GM23338 (cell line): ENCODE measurements at regions not wholly inside any gene's neighbourhood (a gene's known extent, or its start where the extent isn't known, plus 50 kb on each side); places are given as distances from the start of the nearest gene placed in this dataset.

Experiments used
- ATAC-seq: fragments of 200-7000 bp; cut with Tn5 transposase; 3 replicates; pipeline ENCODE4 v1.9.1; 2020
- DNase-seq: peaks from one replicate; pipeline ENCODE4 v3.0.0-alpha.2; 2015; ENCODE audit warnings: low spot score
- H2AFZ ChIP-seq: fragments of 200-600 bp; sonication (generic); 2 replicates; pipeline ENCODE4 v1.8.0; 2016; ENCODE audit warnings: antibody characterized with exemption, mild to moderate bottlenecking, moderate library complexity
- H3F3A ChIP-seq: fragments of 200-600 bp; sonication (generic); replicated peaks from 2 replicates; pipeline ENCODE4 v1.8.0; 2017; ENCODE audit warnings: antibody characterized with exemption, mixed run types, low read depth
- H3K27ac ChIP-seq: fragments of 200-600 bp; sonication (generic); 2 replicates; pipeline ENCODE4 v1.6.1; 2016; ENCODE audit warnings: low read depth
- H3K27me3 ChIP-seq: fragments of 200-600 bp; sonication (generic); 2 replicates; pipeline ENCODE4 v1.8.0; 2016; ENCODE audit warnings: mild to moderate bottlenecking, mixed run types, moderate library complexity; ENCODE audit not compliant: insufficient read depth
- H3K36me3 ChIP-seq: fragments of 200-600 bp; sonication (generic); 2 replicates; pipeline ENCODE4 v1.8.0; 2016; ENCODE audit warnings: mild to moderate bottlenecking; ENCODE audit not compliant: insufficient read depth
- H3K4me1 ChIP-seq: fragments of 200-600 bp; sonication (generic); 2 replicates; pipeline ENCODE4 v1.8.0; 2016; ENCODE audit warnings: mild to moderate bottlenecking, moderate library complexity; ENCODE audit not compliant: insufficient read depth
- H3K4me2 ChIP-seq: fragments of 200-600 bp; sonication (generic); 2 replicates; pipeline ENCODE4 v1.7.1; 2017; ENCODE audit warnings: mixed run types
- H3K4me3 ChIP-seq: fragments of 200-600 bp; sonication (generic); 2 replicates; pipeline ENCODE4 v1.6.1; 2016; ENCODE audit warnings: mixed run types
- H3K79me2 ChIP-seq: fragments of 200-600 bp; sonication (generic); replicated peaks from 2 replicates; pipeline ENCODE4 v1.8.0; 2017; ENCODE audit warnings: mild to moderate bottlenecking; ENCODE audit not compliant: insufficient read depth
- H3K9me2 ChIP-seq: fragments of 200-600 bp; sonication (generic); 2 replicates; pipeline ENCODE4 v1.8.0; 2017; ENCODE audit not compliant: insufficient read depth
- H4K20me1 ChIP-seq: fragments of 200-600 bp; sonication (generic); replicated peaks from 2 replicates; pipeline ENCODE4 v1.8.0; 2017; ENCODE audit warnings: mild to moderate bottlenecking; ENCODE audit not compliant: insufficient read depth
- H3K27ac Mint-ChIP-seq: 2 replicates; pipeline ENCODE4 v1.8.0; 2020; ENCODE audit warnings: inconsistent platforms, mild to moderate bottlenecking, moderate library complexity, mixed read lengths
- H3K27me3 Mint-ChIP-seq: 3 replicates; pipeline ENCODE4 v1.8.0; 2022; ENCODE audit warnings: low read depth, mild to moderate bottlenecking, moderate library complexity, mixed read lengths, inconsistent platforms; ENCODE audit not compliant: insufficient read depth, poor library complexity
- H3K36me3 Mint-ChIP-seq: 3 replicates; pipeline ENCODE4 v1.8.0; 2021; ENCODE audit warnings: low read depth, mild to moderate bottlenecking, inconsistent platforms, moderate library complexity, mixed read lengths
- H3K4me1 Mint-ChIP-seq: 3 replicates; pipeline ENCODE4 v1.8.0; 2020; ENCODE audit warnings: mild to moderate bottlenecking, inconsistent platforms, mixed read lengths
- H3K4me3 Mint-ChIP-seq: 3 replicates; pipeline ENCODE4 v1.8.0; 2021; ENCODE audit warnings: moderate library complexity, mild to moderate bottlenecking, inconsistent platforms, mixed read lengths
- H3K9me3 Mint-ChIP-seq: 3 replicates; pipeline ENCODE4 v1.8.0; 2020; ENCODE audit warnings: moderate library complexity, mild to moderate bottlenecking, inconsistent platforms, mixed read lengths
- CREB1 ChIP-seq: fragments of 250-450 bp; sonication (Bioruptor Pico); IDR thresholded peaks from 2 replicates; pipeline ENCODE4 v1.5.0; 2020; ENCODE audit warnings: low read depth, mild to moderate bottlenecking, moderate library complexity
- CTCF ChIP-seq, 2 experiments: fragments of 200-600 bp in 1 of 2; sonication (generic) in 1 of 2; conservative IDR thresholded peaks; 2 replicates each; pipeline versions ENCODE4 v1.5.1 to v1.6.1; 2016 to 2017; ENCODE audit warnings: antibody characterized with exemption in 2 of 2, low read depth in 2 of 2, mild to moderate bottlenecking in 2 of 2, moderate library complexity in 1 of 2
- EZH2 ChIP-seq: fragments of 200-600 bp; sonication (generic); IDR thresholded peaks from one replicate; pipeline ENCODE4 v1.8.0; 2017; ENCODE audit warnings: antibody characterized with exemption, mild to moderate bottlenecking, low read depth; ENCODE audit not compliant: unreplicated experiment
- EZH2phosphoT487 ChIP-seq: fragments of 200-600 bp; sonication (generic); IDR thresholded peaks from one replicate; pipeline ENCODE4 v1.8.1; 2018; ENCODE audit warnings: antibody characterized with exemption; ENCODE audit not compliant: unreplicated experiment
- JUNB ChIP-seq: IDR thresholded peaks from one replicate; pipeline ENCODE4 v1.6.1; 2016; ENCODE audit warnings: antibody characterized with exemption; ENCODE audit not compliant: unreplicated experiment
- NANOG ChIP-seq: IDR thresholded peaks from 2 replicates; pipeline ENCODE4 v1.6.1; 2016; ENCODE audit warnings: antibody characterized with exemption, borderline replicate concordance
- POLR2AphosphoS5 ChIP-seq: IDR thresholded peaks from 2 replicates; pipeline ENCODE4 v1.6.1; 2016; ENCODE audit warnings: antibody characterized with exemption, low read depth
- STAT1 ChIP-seq: IDR thresholded peaks from one replicate; pipeline ENCODE4 v1.6.1; 2016; ENCODE audit warnings: antibody characterized with exemption; ENCODE audit not compliant: unreplicated experiment
- ZNF114 ChIP-seq: fragments of 250-450 bp; sonication (Bioruptor Pico); IDR thresholded peaks from 2 replicates; pipeline ENCODE4 v1.5.0; 2020; ENCODE audit warnings: mild to moderate bottlenecking, moderate library complexity
- ZNF331 ChIP-seq: fragments of 250-450 bp; sonication (Bioruptor Pico); IDR thresholded peaks from 2 replicates; pipeline ENCODE4 v1.5.0; 2020; ENCODE audit warnings: low read depth, mild to moderate bottlenecking, moderate library complexity
- TF ChIP-seq, protein P1 (sequence below): IDR thresholded peaks from one replicate; pipeline ENCODE4 v1.6.1; 2018; ENCODE audit warnings: antibody characterized with exemption; ENCODE audit not compliant: unreplicated experiment
- TF ChIP-seq, protein P2 (sequence below): IDR thresholded peaks from 2 replicates; pipeline ENCODE4 v1.6.1; 2016; ENCODE audit warnings: antibody characterized with exemption
- TF ChIP-seq, protein P3 (sequence below): fragments of 250-450 bp; sonication (Bioruptor Pico); IDR thresholded peaks from 2 replicates; pipeline ENCODE4 v1.5.0; 2020; ENCODE audit warnings: mild to moderate bottlenecking, moderate library complexity

DNA sequence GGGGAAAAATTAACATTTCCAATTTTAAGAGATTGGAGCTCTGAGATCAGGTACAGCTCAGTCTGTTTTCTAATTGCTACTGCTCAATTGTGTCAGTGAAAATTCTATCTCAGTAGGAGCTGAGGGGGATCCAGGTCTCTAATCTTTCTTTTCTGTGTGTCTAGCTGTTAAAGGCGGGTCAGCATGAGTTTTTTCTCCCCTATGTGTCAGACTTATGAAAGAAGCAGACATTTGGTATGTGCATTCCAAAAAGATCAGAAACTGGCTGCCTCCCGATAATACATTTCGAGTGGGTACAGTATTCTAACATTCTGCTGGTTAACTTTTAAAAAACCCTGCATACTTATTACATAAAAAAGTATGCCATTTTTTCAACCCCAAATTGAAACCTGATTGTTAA lies 72.4 kb downstream of the PCDH7 start:
- H3K4me2 ChIP-seq: no peak overlapping the region
- no peak overlapping the region for H3K27ac ChIP-seq

More for the DNA sequence above, 72.4 kb downstream of the PCDH7 start:
- no peaks in the 10 kb centered on the region for H3K79me2 ChIP-seq
- no peaks in the 10 kb centered on the region for H4K20me1 ChIP-seq
- H3K36me3 ChIP-seq: no peaks in the 10 kb centered on the region
- TF ChIP-seq ZNF114 (no peak), CTCF (conservative IDR thresholded peaks at IDR 0.05; ENCODE audit: low read depth in 2 of 2) (no peak), ZNF331 (CRISPR knock-in tag) (no peak), EZH2 (no peak), EZH2phosphoT487 (no peak), NANOG (no peak), STAT1 (no peak), POLR2AphosphoS5 (no peak), JUNB (no peak), CREB1 (CRISPR knock-in tag) (no peak)
- TF ChIP-seq, protein P1, sequence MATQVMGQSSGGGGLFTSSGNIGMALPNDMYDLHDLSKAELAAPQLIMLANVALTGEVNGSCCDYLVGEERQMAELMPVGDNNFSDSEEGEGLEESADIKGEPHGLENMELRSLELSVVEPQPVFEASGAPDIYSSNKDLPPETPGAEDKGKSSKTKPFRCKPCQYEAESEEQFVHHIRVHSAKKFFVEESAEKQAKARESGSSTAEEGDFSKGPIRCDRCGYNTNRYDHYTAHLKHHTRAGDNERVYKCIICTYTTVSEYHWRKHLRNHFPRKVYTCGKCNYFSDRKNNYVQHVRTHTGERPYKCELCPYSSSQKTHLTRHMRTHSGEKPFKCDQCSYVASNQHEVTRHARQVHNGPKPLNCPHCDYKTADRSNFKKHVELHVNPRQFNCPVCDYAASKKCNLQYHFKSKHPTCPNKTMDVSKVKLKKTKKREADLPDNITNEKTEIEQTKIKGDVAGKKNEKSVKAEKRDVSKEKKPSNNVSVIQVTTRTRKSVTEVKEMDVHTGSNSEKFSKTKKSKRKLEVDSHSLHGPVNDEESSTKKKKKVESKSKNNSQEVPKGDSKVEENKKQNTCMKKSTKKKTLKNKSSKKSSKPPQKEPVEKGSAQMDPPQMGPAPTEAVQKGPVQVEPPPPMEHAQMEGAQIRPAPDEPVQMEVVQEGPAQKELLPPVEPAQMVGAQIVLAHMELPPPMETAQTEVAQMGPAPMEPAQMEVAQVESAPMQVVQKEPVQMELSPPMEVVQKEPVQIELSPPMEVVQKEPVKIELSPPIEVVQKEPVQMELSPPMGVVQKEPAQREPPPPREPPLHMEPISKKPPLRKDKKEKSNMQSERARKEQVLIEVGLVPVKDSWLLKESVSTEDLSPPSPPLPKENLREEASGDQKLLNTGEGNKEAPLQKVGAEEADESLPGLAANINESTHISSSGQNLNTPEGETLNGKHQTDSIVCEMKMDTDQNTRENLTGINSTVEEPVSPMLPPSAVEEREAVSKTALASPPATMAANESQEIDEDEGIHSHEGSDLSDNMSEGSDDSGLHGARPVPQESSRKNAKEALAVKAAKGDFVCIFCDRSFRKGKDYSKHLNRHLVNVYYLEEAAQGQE: no peak
- TF ChIP-seq, protein P2, sequence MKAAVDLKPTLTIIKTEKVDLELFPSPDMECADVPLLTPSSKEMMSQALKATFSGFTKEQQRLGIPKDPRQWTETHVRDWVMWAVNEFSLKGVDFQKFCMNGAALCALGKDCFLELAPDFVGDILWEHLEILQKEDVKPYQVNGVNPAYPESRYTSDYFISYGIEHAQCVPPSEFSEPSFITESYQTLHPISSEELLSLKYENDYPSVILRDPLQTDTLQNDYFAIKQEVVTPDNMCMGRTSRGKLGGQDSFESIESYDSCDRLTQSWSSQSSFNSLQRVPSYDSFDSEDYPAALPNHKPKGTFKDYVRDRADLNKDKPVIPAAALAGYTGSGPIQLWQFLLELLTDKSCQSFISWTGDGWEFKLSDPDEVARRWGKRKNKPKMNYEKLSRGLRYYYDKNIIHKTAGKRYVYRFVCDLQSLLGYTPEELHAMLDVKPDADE: no peak
- TF ChIP-seq, protein P3, sequence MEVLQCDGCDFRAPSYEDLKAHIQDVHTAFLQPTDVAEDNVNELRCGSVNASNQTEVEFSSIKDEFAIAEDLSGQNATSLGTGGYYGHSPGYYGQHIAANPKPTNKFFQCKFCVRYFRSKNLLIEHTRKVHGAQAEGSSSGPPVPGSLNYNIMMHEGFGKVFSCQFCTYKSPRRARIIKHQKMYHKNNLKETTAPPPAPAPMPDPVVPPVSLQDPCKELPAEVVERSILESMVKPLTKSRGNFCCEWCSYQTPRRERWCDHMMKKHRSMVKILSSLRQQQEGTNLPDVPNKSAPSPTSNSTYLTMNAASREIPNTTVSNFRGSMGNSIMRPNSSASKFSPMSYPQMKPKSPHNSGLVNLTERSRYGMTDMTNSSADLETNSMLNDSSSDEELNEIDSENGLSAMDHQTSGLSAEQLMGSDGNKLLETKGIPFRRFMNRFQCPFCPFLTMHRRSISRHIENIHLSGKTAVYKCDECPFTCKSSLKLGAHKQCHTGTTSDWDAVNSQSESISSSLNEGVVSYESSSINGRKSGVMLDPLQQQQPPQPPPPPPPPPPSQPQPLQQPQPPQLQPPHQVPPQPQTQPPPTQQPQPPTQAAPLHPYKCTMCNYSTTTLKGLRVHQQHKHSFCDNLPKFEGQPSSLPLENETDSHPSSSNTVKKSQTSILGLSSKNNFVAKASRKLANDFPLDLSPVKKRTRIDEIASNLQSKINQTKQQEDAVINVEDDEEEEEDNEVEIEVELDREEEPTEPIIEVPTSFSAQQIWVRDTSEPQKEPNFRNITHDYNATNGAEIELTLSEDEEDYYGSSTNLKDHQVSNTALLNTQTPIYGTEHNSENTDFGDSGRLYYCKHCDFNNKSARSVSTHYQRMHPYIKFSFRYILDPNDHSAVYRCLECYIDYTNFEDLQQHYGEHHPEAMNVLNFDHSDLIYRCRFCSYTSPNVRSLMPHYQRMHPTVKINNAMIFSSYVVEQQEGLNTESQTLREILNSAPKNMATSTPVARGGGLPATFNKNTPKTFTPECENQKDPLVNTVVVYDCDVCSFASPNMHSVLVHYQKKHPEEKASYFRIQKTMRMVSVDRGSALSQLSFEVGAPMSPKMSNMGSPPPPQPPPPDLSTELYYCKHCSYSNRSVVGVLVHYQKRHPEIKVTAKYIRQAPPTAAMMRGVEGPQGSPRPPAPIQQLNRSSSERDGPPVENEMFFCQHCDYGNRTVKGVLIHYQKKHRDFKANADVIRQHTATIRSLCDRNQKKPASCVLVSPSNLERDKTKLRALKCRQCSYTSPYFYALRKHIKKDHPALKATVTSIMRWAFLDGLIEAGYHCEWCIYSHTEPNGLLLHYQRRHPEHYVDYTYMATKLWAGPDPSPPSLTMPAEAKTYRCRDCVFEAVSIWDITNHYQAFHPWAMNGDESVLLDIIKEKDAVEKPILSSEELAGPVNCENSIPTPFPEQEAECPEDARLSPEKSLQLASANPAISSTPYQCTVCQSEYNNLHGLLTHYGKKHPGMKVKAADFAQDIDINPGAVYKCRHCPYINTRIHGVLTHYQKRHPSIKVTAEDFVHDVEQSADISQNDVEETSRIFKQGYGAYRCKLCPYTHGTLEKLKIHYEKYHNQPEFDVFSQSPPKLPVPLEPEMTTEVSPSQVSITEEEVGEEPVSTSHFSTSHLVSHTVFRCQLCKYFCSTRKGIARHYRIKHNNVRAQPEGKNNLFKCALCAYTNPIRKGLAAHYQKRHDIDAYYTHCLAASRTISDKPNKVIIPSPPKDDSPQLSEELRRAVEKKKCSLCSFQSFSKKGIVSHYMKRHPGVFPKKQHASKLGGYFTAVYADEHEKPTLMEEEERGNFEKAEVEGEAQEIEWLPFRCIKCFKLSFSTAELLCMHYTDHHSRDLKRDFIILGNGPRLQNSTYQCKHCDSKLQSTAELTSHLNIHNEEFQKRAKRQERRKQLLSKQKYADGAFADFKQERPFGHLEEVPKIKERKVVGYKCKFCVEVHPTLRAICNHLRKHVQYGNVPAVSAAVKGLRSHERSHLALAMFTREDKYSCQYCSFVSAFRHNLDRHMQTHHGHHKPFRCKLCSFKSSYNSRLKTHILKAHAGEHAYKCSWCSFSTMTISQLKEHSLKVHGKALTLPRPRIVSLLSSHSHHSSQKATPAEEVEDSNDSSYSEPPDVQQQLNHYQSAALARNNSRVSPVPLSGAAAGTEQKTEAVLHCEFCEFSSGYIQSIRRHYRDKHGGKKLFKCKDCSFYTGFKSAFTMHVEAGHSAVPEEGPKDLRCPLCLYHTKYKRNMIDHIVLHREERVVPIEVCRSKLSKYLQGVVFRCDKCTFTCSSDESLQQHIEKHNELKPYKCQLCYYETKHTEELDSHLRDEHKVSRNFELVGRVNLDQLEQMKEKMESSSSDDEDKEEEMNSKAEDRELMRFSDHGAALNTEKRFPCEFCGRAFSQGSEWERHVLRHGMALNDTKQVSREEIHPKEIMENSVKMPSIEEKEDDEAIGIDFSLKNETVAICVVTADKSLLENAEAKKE (CRISPR knock-in tag): no peak
- Mint-ChIP-seq H3K4me1 (peaks cover 19% of the 10 kb centered on the region), H3K4me3 (no peak overlapping the region), H3K9me3 (no peaks in the 10 kb centered on the region), H3K36me3 (no peaks in the 10 kb centered on the region), H3K27me3 (peaks cover 3% of the 10 kb centered on the region), H3K27ac (no peak overlapping the region)
- H3K27me3 ChIP-seq: no peaks in the 10 kb centered on the region
- H2AFZ ChIP-seq: no peak overlapping the region
- H3K4me3 ChIP-seq: no peak overlapping the region
- no peaks in the 10 kb centered on the region for H3F3A ChIP-seq
- H3K4me1 ChIP-seq: peaks cover 23% of the 10 kb centered on the region
- no peaks in the 10 kb centered on the region for H3K9me2 ChIP-seq
- ATAC-seq (no peak), DNase-seq (no peak)
